SU-DHL-6 (cell line): ENCODE measurements at regions not wholly inside any gene's neighbourhood (a gene's known extent, or its start where the extent isn't known, plus 50 kb on each side); places are given as distances from the start of the nearest gene placed in this dataset.

Source experiments
- CTCF ChIP-seq: fragments of 200-600 bp; sonication (generic); IDR thresholded peaks from one replicate; pipeline ENCODE4 v1.5.1; 2017; ENCODE audit warnings: antibody characterized with exemption, mild to moderate bottlenecking, low read length, moderate library complexity; ENCODE audit not compliant: insufficient read depth, poor library complexity, severe bottlenecking
- EZH2phosphoT487 ChIP-seq: fragments of 200-600 bp; sonication (generic), shearing (Covaris generic); conservative IDR thresholded peaks from 2 replicates; pipeline ENCODE4 v1.6.1; 2018; ENCODE audit warnings: mild to moderate bottlenecking, antibody characterized with exemption, low read length, moderate library complexity, mixed read lengths

GRCh38 chr4:173878701-173879100 is 348.7 kb upstream of the HAND2 start:
- TF ChIP-seq CTCF = no peak
- TF ChIP-seq EZH2phosphoT487 = no peak
